ENCODE measurements at regions not wholly inside any gene's neighbourhood (a gene's known extent, or its start where the extent isn't known, plus 50 kb on each side); places are given as distances from the start of the nearest gene placed in this dataset.

DNA sequence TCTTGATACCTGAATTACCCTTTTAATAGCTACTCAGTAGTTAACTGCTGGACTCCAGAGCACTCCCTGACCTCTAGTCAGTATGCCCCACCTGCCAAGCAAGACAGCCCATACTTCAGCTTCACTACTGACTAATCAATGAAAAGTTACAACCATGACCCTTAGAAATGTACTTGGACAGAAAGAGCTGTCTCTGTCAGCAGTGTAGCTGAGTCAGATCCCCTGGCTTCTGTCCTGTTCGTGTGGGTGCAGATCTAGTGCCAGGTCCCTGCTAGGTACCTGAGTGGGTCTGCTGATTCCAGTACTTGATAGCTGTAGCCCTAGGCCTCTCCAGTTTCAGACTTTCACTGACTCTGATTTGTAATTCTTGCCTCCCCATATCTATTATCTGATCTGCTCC, 265.8 kb upstream of the POU2AF2 start:
- Histone ChIP-seq H3K27ac (peak overlapping the region; percentile 41 to 68 (median 59)), H3K9me3 (no peaks in the 10 kb centered on the region), H3K4me3 (replicated peaks in 1 of 3) (no peak overlapping the region), H3K27me3 (no peaks in the 10 kb centered on the region), H3K36me3 (no peaks in the 10 kb centered on the region), H3K4me1 (peaks cover 0 to 4% of the 10 kb centered on the region in 2 donors)
- TF ChIP-seq, protein P1, sequence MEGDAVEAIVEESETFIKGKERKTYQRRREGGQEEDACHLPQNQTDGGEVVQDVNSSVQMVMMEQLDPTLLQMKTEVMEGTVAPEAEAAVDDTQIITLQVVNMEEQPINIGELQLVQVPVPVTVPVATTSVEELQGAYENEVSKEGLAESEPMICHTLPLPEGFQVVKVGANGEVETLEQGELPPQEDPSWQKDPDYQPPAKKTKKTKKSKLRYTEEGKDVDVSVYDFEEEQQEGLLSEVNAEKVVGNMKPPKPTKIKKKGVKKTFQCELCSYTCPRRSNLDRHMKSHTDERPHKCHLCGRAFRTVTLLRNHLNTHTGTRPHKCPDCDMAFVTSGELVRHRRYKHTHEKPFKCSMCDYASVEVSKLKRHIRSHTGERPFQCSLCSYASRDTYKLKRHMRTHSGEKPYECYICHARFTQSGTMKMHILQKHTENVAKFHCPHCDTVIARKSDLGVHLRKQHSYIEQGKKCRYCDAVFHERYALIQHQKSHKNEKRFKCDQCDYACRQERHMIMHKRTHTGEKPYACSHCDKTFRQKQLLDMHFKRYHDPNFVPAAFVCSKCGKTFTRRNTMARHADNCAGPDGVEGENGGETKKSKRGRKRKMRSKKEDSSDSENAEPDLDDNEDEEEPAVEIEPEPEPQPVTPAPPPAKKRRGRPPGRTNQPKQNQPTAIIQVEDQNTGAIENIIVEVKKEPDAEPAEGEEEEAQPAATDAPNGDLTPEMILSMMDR (IDR thresholded peaks at IDR 0.05): no peak
- TF ChIP-seq POLR2A (IDR thresholded peaks at IDR 0.05): no peak
- DNase-seq: peak; percentile 82 to 85
- 33% methylated on average over 1 of the region's 1 CpG for WGBS, 2 donors
- intact Hi-C loops (cut with DNase I): no loop called here

DNA sequence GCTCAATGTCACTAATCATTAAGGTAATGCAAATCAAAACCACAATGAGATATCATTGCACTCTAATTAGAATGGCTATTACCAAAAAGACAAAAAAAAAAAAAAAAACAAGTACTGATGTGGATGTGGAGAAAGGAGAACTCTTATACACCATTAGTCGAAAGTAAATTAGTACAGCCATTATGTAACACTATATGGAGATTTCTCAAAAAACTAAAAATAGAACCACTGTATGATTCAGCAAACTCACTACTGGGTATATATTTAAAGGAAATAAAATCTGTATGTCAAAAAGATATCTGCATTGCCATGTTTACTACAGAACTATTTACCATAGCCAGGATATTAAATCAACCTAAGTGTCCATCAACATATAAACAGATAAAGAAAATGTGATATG, 265.4 kb upstream of the ARHGAP20 start:
- Histone ChIP-seq H3K27me3 (no peaks in the 10 kb centered on the region), H3K27ac (no peak overlapping the region), H3K9me3 (no peaks in the 10 kb centered on the region), H3K4me3 (replicated peaks in 1 of 3) (no peak overlapping the region), H3K36me3 (no peaks in the 10 kb centered on the region), H3K4me1 (no peaks in the 10 kb centered on the region)
- WGBS, 2 donors: 92 to 94% methylated on average over 1 of the region's 1 CpG
- intact Hi-C loops (cut with DNase I): no loop called here
- no peak for DNase-seq
- TF ChIP-seq POLR2A (IDR thresholded peaks at IDR 0.05): no peak
- TF ChIP-seq, protein P1 (IDR thresholded peaks at IDR 0.05): no peak

DNA sequence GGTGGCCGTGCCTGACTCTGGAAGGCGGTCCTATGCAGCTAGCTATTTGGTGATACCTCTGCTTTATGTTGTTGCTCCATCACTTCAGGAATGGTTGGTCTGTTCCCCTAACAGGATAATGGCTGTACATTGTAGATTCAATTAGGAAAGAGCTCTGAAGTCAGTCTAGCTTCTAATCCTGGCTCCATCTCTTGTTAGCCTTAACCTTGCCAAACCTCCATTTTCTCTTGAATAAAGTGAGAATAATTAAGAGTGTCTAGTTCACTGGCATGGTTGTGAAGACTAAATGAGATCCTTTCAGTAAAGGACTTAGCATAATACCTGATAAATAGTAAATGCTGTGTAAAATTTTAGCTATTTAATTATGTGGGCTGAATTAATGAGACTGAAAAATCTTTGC, 262.5 kb upstream of the ARHGAP20 start:
- no peak for DNase-seq
- no peaks in the 10 kb centered on the region for H3K9me3 ChIP-seq
- no peaks in the 10 kb centered on the region for H3K36me3 ChIP-seq
- no peaks in the 10 kb centered on the region for H3K27me3 ChIP-seq
- no peak for TF ChIP-seq POLR2A (IDR thresholded peaks at IDR 0.05)
- H3K27ac ChIP-seq: no peak overlapping the region
- H3K4me1 ChIP-seq: no peaks in the 10 kb centered on the region
- 91 to 98% methylated on average over 2 of the region's 2 CpGs for WGBS, 2 donors
- no peak overlapping the region for H3K4me3 ChIP-seq (replicated peaks in 1 of 3)
- intact Hi-C loops (cut with DNase I): no loop called here

DNA sequence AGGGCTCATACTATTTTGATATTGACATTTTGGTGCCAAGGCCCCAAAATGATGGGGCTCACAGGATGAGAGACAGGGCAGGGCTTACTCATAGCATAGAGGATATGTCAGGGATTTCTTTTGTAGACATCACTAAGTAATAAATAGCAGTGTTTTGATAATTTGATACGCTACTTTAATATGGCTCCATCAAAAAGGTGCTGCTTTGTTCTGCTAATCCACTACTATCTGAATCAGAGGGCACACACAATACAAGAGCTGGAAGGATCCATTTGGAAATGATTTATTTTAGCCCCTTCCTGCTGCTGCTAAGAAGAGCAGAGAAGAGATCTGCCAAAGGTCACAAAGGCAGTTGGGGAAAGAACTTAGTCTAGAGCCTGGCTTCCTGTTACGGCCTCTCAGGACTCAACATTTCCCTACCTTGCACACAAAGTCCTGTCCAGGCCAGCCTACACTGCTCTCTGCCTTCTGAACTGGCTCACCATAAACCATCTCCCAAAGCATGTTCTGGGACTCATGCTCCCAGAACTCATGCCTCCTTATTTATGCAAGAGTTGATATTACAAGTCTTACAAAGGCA, 261.3 kb upstream of the ARHGAP20 start:
- 67 to 76% methylated on average over 2 of the region's 2 CpGs for WGBS, 2 donors
- TF ChIP-seq POLR2A (IDR thresholded peaks at IDR 0.05): no peak
- TF ChIP-seq, protein P1 (IDR thresholded peaks at IDR 0.05): no peak

DNA sequence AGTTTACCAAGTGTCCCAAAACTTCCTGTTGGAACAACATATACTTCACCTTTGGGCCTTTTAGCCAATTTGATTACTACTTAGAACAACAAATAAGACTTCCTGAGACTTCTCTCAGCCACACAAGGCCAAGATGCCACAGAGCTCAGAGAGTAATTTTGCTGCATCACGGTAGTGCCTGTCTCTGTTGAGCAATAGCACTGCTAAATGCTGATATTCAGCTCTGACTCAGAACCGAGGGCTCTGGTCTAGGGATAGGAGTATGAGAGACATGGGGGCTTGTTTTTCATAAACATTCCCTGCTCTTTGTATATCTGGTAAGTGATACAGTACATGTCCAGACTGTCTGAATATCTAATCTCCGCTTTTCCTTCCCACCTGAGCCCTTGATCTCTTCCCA, 260.4 kb upstream of the ARHGAP20 start:
- no peaks in the 10 kb centered on the region for H3K36me3 ChIP-seq
- H3K27ac ChIP-seq: no peak overlapping the region
- no peaks in the 10 kb centered on the region for H3K4me1 ChIP-seq
- no peaks in the 10 kb centered on the region for H3K27me3 ChIP-seq
- no peak for DNase-seq
- H3K9me3 ChIP-seq: no peaks in the 10 kb centered on the region
- TF ChIP-seq, protein P1 (IDR thresholded peaks at IDR 0.05): no peak
- no peak for TF ChIP-seq POLR2A (IDR thresholded peaks at IDR 0.05)
- WGBS, 2 donors: 74 to 88% methylated on average over 3 of the region's 3 CpGs
- H3K4me3 ChIP-seq (replicated peaks in 1 of 3): no peak overlapping the region
- intact Hi-C loops (cut with DNase I): no loop called here

More for the DNA sequence above, 261.3 kb upstream of the ARHGAP20 start:
- Histone ChIP-seq H3K4me1 (no peaks in the 10 kb centered on the region), H3K27me3 (no peaks in the 10 kb centered on the region), H3K4me3 (replicated peaks in 1 of 3) (no peak overlapping the region), H3K27ac (no peak overlapping the region), H3K36me3 (no peaks in the 10 kb centered on the region), H3K9me3 (no peaks in the 10 kb centered on the region)
- DNase-seq: no peak
- intact Hi-C loops (cut with DNase I): no loop called here

All from thyroid gland (tissue), 4 donors.